CD4-positive, alpha-beta T cell (primary cell): ENCODE measurements at regions not wholly inside any gene's neighbourhood (a gene's known extent, or its start where the extent isn't known, plus 50 kb on each side); places are given as distances from the start of the nearest gene placed in this dataset.

Experiments
- ATAC-seq: fragments of 200-7000 bp; cut with Tn5 transposase; one replicate; pipeline ENCODE4 v1.10.0; 2022; ENCODE audit warnings: mild to moderate bottlenecking; ENCODE audit not compliant: poor library complexity
- CTCF ChIA-PET: fragments of 350-600 bp; sonication (Branson Sonifier 250); formaldehyde crosslinking; loops from one replicate; lab custom pipeline; 2021; ENCODE audit warnings: antibody characterized with exemption, inconsistent platforms; lab: Charles Lee
- POLR2A ChIA-PET: fragments of 350-600 bp; sonication (Branson Sonifier 250); formaldehyde crosslinking; loops from one replicate; lab custom pipeline; 2021; ENCODE audit warnings: antibody characterized with exemption, inconsistent platforms; lab: Charles Lee
- DNase-seq, 14 experiments: peaks; one replicate each; pipeline ENCODE4 v3.0.0-alpha.2; 2013 to 2020; ENCODE audit warnings: mixed read lengths in 2 of 14
- H3K27ac ChIP-seq, 2 donors: one replicate each; pipeline versions ENCODE4 v1.5.1 to v1.7.0; 2013; ENCODE audit warnings: low read length in 2 of 2, low read depth in 1 of 2, mild to moderate bottlenecking in 1 of 2
- H3K27me3 ChIP-seq, 2 experiments: 1 replicate in 1 of 2; 2 replicates in 1 of 2; pipeline versions ENCODE4 v1.6.1 to v1.7.0; 2013; ENCODE audit warnings: low read length in 2 of 2, control low read depth in 1 of 2, mild to moderate bottlenecking in 1 of 2, moderate library complexity in 1 of 2; ENCODE audit not compliant: insufficient read depth in 2 of 2, control insufficient read depth in 1 of 2
- H3K36me3 ChIP-seq: one replicate; pipeline ENCODE4 v1.6.1; 2013; ENCODE audit warnings: low read length, control low read depth; ENCODE audit not compliant: insufficient read depth
- H3K4me1 ChIP-seq: one replicate; pipeline ENCODE4 v1.6.1; 2013; ENCODE audit warnings: low read length, control low read depth; ENCODE audit not compliant: insufficient read depth
- H3K4me3 ChIP-seq: one replicate; pipeline ENCODE4 v1.5.1; 2013; ENCODE audit warnings: mild to moderate bottlenecking, low read length, moderate library complexity
- H3K9me3 ChIP-seq, 2 experiments: 1 replicate in 1 of 2; 2 replicates in 1 of 2; pipeline versions ENCODE4 v1.6.1 to v1.7.0; 2013; ENCODE audit warnings: low read length in 2 of 2, mild to moderate bottlenecking in 2 of 2, control low read depth in 1 of 2, moderate library complexity in 1 of 2; ENCODE audit not compliant: control insufficient read depth in 1 of 2, insufficient read depth in 1 of 2
- H3K27ac Mint-ChIP-seq: one replicate; pipeline ENCODE4 v1.8.0; 2020; ENCODE audit warnings: mixed read lengths
- H3K27me3 Mint-ChIP-seq: one replicate; pipeline ENCODE4 v1.8.0; 2021; ENCODE audit warnings: mixed read lengths
- H3K36me3 Mint-ChIP-seq: one replicate; pipeline ENCODE4 v1.8.0; 2021; ENCODE audit warnings: low read depth, mixed read lengths
- H3K4me1 Mint-ChIP-seq: one replicate; pipeline ENCODE4 v1.8.0; 2021; ENCODE audit warnings: low read depth, mixed read lengths
- H3K4me3 Mint-ChIP-seq: one replicate; pipeline ENCODE4 v1.8.0; 2020; ENCODE audit warnings: mild to moderate bottlenecking, mixed read lengths
- H3K9me3 Mint-ChIP-seq: one replicate; pipeline ENCODE4 v1.8.0; 2020; ENCODE audit warnings: mixed read lengths
- intact Hi-C, 2 experiments: fragments of 100-400 bp; cut with DNase I in 1 of 2; cut with micrococcal nuclease in 1 of 2; formaldehyde crosslinking; loops; one replicate each; pipeline versions ENCODE4 v1.15.1 to v1.9.0; 2023 to 2025; cut with DNase I, micrococcal nuclease
- TF ChIP-seq, protein P1 (sequence below): fragments of 200-600 bp; IDR thresholded peaks from one replicate; pipeline ENCODE4 v1.8.0; 2022; ENCODE audit warnings: antibody characterized with exemption, mild to moderate bottlenecking

DNA sequence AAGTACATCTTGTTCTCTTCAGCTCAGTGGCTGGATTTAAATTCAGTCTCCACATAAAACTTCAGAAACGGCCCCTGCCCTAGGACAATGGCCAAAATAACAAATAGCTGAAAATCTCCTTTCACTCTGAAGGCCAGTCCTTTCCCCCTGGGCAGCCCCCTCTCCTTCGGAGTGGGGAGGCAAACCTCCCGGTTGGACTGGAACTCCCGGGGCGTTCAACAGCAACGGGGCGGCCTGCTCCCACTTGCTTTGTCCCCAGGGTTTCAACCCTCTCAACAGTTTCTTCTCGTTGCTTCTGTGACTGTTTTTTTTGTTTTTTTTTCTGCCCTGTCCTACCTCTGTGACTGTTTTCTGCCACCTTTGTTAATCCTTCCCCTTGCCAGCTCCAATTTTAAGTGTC is 102.6 kb upstream of the DUSP22 start:
- intact Hi-C loops, result loop anchor here (2.0 to 5.0 kb wide), 8 partner anchors 48 to 1208 kb away; partner anchors contain the start of gene IRF4 (in 1 of the 2)
- no peaks in the 10 kb centered on the region for H3K27me3 Mint-ChIP-seq

DNA sequence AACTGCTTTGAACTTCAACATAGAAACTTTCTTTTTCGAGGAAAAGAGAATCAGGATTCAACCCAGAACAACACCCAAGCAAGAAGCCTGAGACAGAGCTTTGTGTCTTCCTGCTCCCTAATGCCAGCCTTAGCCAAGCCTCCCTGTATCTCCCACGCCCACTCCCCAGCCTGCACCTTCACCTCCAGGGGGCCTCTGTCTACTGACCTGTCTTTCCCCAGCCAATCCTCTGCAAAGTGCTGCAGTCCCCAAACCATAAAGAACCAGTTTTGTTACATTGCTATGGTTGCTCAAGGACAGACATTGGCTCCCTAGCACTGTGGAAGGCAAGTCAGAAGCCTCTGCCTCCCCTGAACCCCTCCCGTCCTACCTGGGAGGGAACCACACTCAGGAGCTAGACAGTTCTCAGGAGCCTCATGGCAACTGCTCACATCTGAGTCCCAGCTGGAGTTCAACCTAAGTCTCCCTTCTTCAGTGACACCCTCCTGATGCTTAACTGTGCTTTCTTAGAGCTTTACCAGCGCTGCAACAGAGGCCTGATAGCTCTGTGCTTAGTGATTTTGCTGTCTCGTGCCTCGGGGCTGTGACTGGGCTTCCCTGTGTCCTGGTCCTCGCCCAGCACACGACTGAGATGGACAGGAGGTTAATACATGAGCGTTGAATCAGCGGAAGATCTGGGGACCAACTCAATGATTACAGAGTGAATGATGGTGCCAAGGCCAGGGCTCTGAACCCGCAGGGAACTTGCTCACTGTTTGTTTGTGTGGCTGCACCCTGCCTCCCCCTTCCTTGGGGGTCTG is 101.5 kb upstream of the DUSP22 start:
- TF ChIP-seq, protein P1, sequence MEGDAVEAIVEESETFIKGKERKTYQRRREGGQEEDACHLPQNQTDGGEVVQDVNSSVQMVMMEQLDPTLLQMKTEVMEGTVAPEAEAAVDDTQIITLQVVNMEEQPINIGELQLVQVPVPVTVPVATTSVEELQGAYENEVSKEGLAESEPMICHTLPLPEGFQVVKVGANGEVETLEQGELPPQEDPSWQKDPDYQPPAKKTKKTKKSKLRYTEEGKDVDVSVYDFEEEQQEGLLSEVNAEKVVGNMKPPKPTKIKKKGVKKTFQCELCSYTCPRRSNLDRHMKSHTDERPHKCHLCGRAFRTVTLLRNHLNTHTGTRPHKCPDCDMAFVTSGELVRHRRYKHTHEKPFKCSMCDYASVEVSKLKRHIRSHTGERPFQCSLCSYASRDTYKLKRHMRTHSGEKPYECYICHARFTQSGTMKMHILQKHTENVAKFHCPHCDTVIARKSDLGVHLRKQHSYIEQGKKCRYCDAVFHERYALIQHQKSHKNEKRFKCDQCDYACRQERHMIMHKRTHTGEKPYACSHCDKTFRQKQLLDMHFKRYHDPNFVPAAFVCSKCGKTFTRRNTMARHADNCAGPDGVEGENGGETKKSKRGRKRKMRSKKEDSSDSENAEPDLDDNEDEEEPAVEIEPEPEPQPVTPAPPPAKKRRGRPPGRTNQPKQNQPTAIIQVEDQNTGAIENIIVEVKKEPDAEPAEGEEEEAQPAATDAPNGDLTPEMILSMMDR, result no peak
- intact Hi-C loops, result loop anchor here in 1 of 2 experiments (2.0 kb wide), 1 partner anchor 104 kb away; no protein-coding TSS in a partner anchor
- DNase-seq (peak in 1 of 14 experiments; percentile 24), ATAC-seq (no peak)
- Mint-ChIP-seq H3K9me3 (no peaks in the 10 kb centered on the region), H3K4me1 (peaks cover 53% of the 10 kb centered on the region), H3K27me3 (no peaks in the 10 kb centered on the region), H3K36me3 (no peaks in the 10 kb centered on the region), H3K4me3 (no peak overlapping the region), H3K27ac (no peak overlapping the region)
- no peak overlapping the region for H3K4me3 ChIP-seq
- no peak overlapping the region for H3K27ac ChIP-seq
- H3K27me3 ChIP-seq, result no peaks in the 10 kb centered on the region
- CTCF ChIA-PET, result interaction anchor here (1.4 to 2.5 kb wide), 2 partner anchors 26 to 31 kb away, joined by 3 to 13 read pairs; no protein-coding TSS in a partner anchor
- peaks cover 32% of the 10 kb centered on the region for H3K4me1 ChIP-seq
- no peaks in the 10 kb centered on the region for H3K9me3 ChIP-seq
- POLR2A ChIA-PET, result no interaction called here
- no peaks in the 10 kb centered on the region for H3K36me3 ChIP-seq

More for the DNA sequence above, 102.6 kb upstream of the DUSP22 start:
- Mint-ChIP-seq H3K4me1 (peaks cover 41% of the 10 kb centered on the region), H3K4me3 (no peak overlapping the region), H3K27ac (no peak overlapping the region), H3K36me3 (no peaks in the 10 kb centered on the region), H3K9me3 (no peaks in the 10 kb centered on the region)
- Histone ChIP-seq H3K4me3 (no peak overlapping the region), H3K9me3 (no peaks in the 10 kb centered on the region), H3K27me3 (no peaks in the 10 kb centered on the region), H3K4me1 (peaks cover 22% of the 10 kb centered on the region), H3K36me3 (no peaks in the 10 kb centered on the region), H3K27ac (no peak overlapping the region)
- DNase-seq (no peak), ATAC-seq (no peak)
- CTCF ChIA-PET, result interaction anchor here (0.8 to 2.5 kb wide), 4 partner anchors 32 to 200 kb away, joined by 3 to 13 read pairs (median 6); no protein-coding TSS in a partner anchor
- TF ChIP-seq, protein P1, result no peak
- POLR2A ChIA-PET, result no interaction called here

DNA sequence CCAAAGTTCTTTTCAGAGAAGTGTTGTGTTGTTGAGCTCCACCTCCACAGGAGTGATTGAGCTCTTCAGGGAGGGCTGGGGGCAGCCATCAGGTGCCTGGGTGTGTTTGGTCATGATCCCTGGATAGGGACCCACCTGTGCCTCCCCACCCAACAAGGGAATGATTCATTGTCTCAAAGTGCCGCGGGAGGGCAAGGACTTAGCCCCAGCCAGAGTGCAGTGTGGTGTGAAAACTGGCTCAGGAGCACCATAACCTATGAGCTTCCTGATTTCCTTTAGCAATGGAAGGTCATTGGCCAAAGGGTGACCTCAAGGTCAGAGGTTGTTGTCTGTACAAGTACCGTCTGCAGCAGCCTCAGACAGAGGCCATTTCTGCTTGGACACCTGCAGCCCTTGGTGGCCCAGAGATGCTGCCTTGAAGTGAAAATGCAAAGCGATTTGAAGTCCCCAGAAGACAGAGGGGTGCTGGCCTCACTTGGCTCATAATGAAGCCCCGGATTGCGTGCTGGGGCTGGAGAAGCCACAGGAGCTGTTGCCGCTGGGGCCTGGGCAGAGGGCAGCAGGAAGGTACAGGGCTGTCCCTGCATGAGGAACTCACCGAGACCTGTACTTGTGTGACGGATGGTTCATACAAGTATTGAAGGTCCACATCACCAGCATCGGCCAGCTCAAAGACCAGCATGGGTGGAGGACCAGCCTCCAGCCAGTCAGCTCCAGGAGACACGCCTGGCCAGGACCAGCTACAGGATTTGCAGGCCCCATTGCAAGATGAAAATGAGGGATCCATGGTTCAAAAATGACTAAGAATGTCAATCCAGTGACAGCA is 100.6 kb upstream of the DUSP22 start:
- Mint-ChIP-seq H3K27me3 (no peaks in the 10 kb centered on the region), H3K4me3 (no peak overlapping the region), H3K36me3 (no peaks in the 10 kb centered on the region), H3K4me1 (peaks cover 62% of the 10 kb centered on the region), H3K27ac (peak overlapping the region; percentile 38), H3K9me3 (no peaks in the 10 kb centered on the region)
- ATAC-seq (no peak), DNase-seq (no peak)
- POLR2A ChIA-PET, result no interaction called here
- Histone ChIP-seq H3K9me3 (no peaks in the 10 kb centered on the region), H3K27ac (no peak overlapping the region), H3K4me1 (peaks cover 37% of the 10 kb centered on the region), H3K4me3 (no peak overlapping the region), H3K27me3 (no peaks in the 10 kb centered on the region), H3K36me3 (no peaks in the 10 kb centered on the region)
- intact Hi-C loops, result loop anchor here in 1 of 2 experiments (2.0 kb wide), 1 partner anchor 103 kb away; no protein-coding TSS in a partner anchor
- TF ChIP-seq, protein P1, result no peak
- CTCF ChIA-PET, result interaction anchor here (1.4 kb wide), 1 partner anchor 25 kb away, joined by 3 read pairs; no protein-coding TSS in a partner anchor
